Peyer's patch (tissue), 4 donors: ENCODE measurements at regions not wholly inside any gene's neighbourhood (a gene's known extent, or its start where the extent isn't known, plus 50 kb on each side); places are given as distances from the start of the nearest gene placed in this dataset.

Experiments
- POLR2A ChIP-seq, 2 donors: fragments of 450-650 bp; IDR thresholded peaks; one replicate each; pipeline ENCODE4 v1.5.1; 2017; ENCODE audit warnings: antibody characterized with exemption in 2 of 2, mild to moderate bottlenecking in 2 of 2, moderate library complexity in 2 of 2
- TF ChIP-seq, protein P1 (sequence below), 6 experiments: fragments of 450-650 bp in 4 of 6; fragments of 200-600 bp in 2 of 6; sonication (generic) in 1 of 6; IDR thresholded peaks; one replicate each; pipeline ENCODE4 v1.5.1; 2017 to 2019; ENCODE audit warnings: antibody characterized with exemption in 6 of 6, mild to moderate bottlenecking in 3 of 6, moderate library complexity in 1 of 6

DNA sequence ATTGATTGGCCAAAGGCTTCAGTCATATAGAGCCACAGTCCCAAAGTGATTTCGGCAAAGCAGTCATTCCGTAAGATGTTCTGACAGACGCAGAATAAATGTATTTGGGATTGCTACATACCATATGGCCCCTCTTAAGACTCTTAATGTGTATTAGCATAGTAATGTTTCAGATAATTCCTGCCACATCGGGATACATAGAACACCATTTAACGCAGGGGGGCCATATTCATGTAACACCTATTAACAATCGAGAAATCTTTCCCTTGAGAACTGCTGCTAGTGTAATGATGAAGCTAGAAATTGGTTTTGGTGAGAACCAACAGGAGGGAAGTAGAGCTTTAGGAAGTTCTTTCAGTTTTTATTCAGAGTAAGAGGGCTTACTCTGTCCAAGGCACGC is 390.9 kb upstream of the SASH1 start:
- TF ChIP-seq, protein P1, sequence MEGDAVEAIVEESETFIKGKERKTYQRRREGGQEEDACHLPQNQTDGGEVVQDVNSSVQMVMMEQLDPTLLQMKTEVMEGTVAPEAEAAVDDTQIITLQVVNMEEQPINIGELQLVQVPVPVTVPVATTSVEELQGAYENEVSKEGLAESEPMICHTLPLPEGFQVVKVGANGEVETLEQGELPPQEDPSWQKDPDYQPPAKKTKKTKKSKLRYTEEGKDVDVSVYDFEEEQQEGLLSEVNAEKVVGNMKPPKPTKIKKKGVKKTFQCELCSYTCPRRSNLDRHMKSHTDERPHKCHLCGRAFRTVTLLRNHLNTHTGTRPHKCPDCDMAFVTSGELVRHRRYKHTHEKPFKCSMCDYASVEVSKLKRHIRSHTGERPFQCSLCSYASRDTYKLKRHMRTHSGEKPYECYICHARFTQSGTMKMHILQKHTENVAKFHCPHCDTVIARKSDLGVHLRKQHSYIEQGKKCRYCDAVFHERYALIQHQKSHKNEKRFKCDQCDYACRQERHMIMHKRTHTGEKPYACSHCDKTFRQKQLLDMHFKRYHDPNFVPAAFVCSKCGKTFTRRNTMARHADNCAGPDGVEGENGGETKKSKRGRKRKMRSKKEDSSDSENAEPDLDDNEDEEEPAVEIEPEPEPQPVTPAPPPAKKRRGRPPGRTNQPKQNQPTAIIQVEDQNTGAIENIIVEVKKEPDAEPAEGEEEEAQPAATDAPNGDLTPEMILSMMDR (IDR thresholded peaks at IDR 0.05) = no peak
- no peak for TF ChIP-seq POLR2A (IDR thresholded peaks at IDR 0.05)
